Stimulated activated CD8-positive, alpha-beta memory T cell treated with anti-CD3 and anti-CD28 coated beads, Interleukin-2, amount 100 ng/mL, for 1 hour (primary cell): ENCODE measurements at regions not wholly inside any gene's neighbourhood (a gene's known extent, or its start where the extent isn't known, plus 50 kb on each side); places are given as distances from the start of the nearest gene placed in this dataset.
"Not testable (repeated sequence)": the region's sequence is repeated elsewhere in the genome, so short reads cannot be mapped to it uniquely, and the experiment has no call there.

Experiments used
- DNase-seq, 2 donors: peaks; one replicate each; pipeline ENCODE4 v3.0.0-alpha.2; 2020; ENCODE audit warnings: low read depth in 2 of 2

GRCh38 chr4:58368221-58368620 is 1258.0 kb upstream of the IGFBP7 start:
- no peak for DNase-seq

GRCh38 chr4:58360354-58361133 is 1250.4 kb upstream of the IGFBP7 start:
- no peak for DNase-seq

GRCh38 chr4:58359590-58359989 is 1249.4 kb upstream of the IGFBP7 start:
- no peak for DNase-seq

GRCh38 chr4:58357947-58358346 is 1247.8 kb upstream of the IGFBP7 start:
- no peak for DNase-seq

- no peak for DNase-seq
Measured at GRCh38 chr4:58325070-58325469, 1214.9 kb upstream of the IGFBP7 start.

- DNase-seq = no peak
Measured at GRCh38 chr4:58313444-58313843, 1203.3 kb upstream of the IGFBP7 start.

GRCh38 chr4:58303456-58303855 is 1193.3 kb upstream of the IGFBP7 start:
- DNase-seq = no peak

- DNase-seq = no peak
Measured at GRCh38 chr4:58301376-58301999, 1191.3 kb upstream of the IGFBP7 start.

- no peak for DNase-seq
Measured at GRCh38 chr4:58286335-58286734, 1176.2 kb upstream of the IGFBP7 start.

GRCh38 chr4:58280928-58281327 is 1170.7 kb upstream of the IGFBP7 start:
- DNase-seq = not testable (repeated sequence)

- no peak for DNase-seq
Measured at GRCh38 chr4:58275856-58276255, 1165.7 kb upstream of the IGFBP7 start.

- DNase-seq = no peak
Measured at GRCh38 chr4:58274553-58274952, 1164.4 kb upstream of the IGFBP7 start.

- DNase-seq = no peak
Measured at GRCh38 chr4:58272311-58272710, 1162.1 kb upstream of the IGFBP7 start.

- DNase-seq = no peak
Measured at GRCh38 chr4:58265734-58266133, 1155.5 kb upstream of the IGFBP7 start.

- no peak for DNase-seq
Measured at GRCh38 chr4:58261526-58261925, 1151.3 kb upstream of the IGFBP7 start.

GRCh38 chr4:58254291-58254690 is 1144.1 kb upstream of the IGFBP7 start:
- no peak for DNase-seq

- no peak for DNase-seq
Measured at GRCh38 chr4:58252656-58253055, 1142.5 kb upstream of the IGFBP7 start.

GRCh38 chr4:58247792-58248191 is 1137.6 kb upstream of the IGFBP7 start:
- no peak for DNase-seq

GRCh38 chr4:58225460-58225859 is 1115.3 kb upstream of the IGFBP7 start:
- no peak for DNase-seq

GRCh38 chr4:58219179-58219578 is 1109.0 kb upstream of the IGFBP7 start:
- no peak for DNase-seq

GRCh38 chr4:58216461-58216860 is 1106.3 kb upstream of the IGFBP7 start:
- DNase-seq = no peak

- no peak for DNase-seq
Measured at GRCh38 chr4:58214376-58214775, 1104.2 kb upstream of the IGFBP7 start.

- DNase-seq = no peak
Measured at GRCh38 chr4:58209551-58209950, 1099.4 kb upstream of the IGFBP7 start.

- DNase-seq = no peak
Measured at GRCh38 chr4:58209001-58209400, 1098.8 kb upstream of the IGFBP7 start.
